Heart left ventricle (tissue), 13 donors: ENCODE measurements at regions not wholly inside any gene's neighbourhood (a gene's known extent, or its start where the extent isn't known, plus 50 kb on each side); places are given as distances from the start of the nearest gene placed in this dataset.

Experiments
- POLR2A ChIP-seq, 2 donors: fragments of 450-650 bp; IDR thresholded peaks; one replicate each; pipeline ENCODE4 v1.6.1; 2017; ENCODE audit warnings: antibody characterized with exemption in 2 of 2, mild to moderate bottlenecking in 2 of 2, moderate library complexity in 2 of 2
- TF ChIP-seq, protein P1 (sequence below), 12 donors: fragments of 200-600 bp; sonication (generic) in 4 of 12; IDR thresholded peaks; one replicate each; pipeline versions ENCODE4 v1.5.0 to v1.8.0; 2018 to 2022; ENCODE audit warnings: antibody characterized with exemption in 12 of 12, mild to moderate bottlenecking in 5 of 12
- donor health status: ischemic (EF 13 %, LVEDD 7.1; RV severe dilation, severe dysfunction).
- donor health status: DM: no; HTN: yes; CAD: no.
- donor health status: DM: no; HTN: no; CAD: no.
- donor health status: ischemic (EF 25% LVEDD 6.9; RV normal size, moderate dysfunction).
- donor health status: ischemic (EF 25% LVEDD 5.7; RV mildly dilated, moderate dysfunction).
- donor health status: ischemic (EF 35%, LVEDD 5.7; RV mildly dilated, moderate dysfunction).
- donor health status: nonischemic (EF 11% LVEDD 7.7; RV severe dilation, severe dysfunction).
- donor health status: DM: yes; HTN: yes; CAD: no.
- donor health status: PGD.
- donor health status: ischemic (EF 29% LVEDD 5.4; RV normal size, mild dysfunction).
- donor health status: nonischemic (EF 23%, LVEDD 6.1; RV moderate dilation, normal function).

DNA sequence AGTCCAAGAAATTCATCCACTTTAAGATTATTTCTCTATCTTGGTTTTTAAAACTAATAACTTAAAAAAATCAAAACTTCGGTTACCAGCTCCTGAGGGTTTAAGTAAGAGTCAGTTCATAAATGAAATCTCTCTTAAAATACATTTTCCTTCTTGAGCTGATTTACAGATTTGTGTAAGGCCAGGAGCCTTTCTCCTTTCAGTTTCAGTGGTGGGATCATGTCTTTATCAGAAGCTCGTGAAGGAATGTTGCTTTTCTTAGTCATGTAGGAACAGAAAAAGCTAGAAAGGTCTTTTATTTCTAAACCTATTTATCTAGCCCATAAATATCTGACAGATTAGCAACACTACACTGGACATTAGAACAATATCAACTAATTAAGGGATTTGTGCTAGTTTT is 390.2 kb downstream of the GPATCH2 start:
- TF ChIP-seq POLR2A (IDR thresholded peaks at IDR 0.05) = no peak
- TF ChIP-seq, protein P1, sequence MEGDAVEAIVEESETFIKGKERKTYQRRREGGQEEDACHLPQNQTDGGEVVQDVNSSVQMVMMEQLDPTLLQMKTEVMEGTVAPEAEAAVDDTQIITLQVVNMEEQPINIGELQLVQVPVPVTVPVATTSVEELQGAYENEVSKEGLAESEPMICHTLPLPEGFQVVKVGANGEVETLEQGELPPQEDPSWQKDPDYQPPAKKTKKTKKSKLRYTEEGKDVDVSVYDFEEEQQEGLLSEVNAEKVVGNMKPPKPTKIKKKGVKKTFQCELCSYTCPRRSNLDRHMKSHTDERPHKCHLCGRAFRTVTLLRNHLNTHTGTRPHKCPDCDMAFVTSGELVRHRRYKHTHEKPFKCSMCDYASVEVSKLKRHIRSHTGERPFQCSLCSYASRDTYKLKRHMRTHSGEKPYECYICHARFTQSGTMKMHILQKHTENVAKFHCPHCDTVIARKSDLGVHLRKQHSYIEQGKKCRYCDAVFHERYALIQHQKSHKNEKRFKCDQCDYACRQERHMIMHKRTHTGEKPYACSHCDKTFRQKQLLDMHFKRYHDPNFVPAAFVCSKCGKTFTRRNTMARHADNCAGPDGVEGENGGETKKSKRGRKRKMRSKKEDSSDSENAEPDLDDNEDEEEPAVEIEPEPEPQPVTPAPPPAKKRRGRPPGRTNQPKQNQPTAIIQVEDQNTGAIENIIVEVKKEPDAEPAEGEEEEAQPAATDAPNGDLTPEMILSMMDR (IDR thresholded peaks at IDR 0.05) = no peak
